Pancreas (tissue), 10 donors: ENCODE measurements at regions not wholly inside any gene's neighbourhood (a gene's known extent, or its start where the extent isn't known, plus 50 kb on each side); places are given as distances from the start of the nearest gene placed in this dataset.

Experiments used
- ATAC-seq, 4 donors: fragments of 200-7000 bp; cut with Tn5 transposase; one replicate each; pipeline versions ENCODE4 v1.8.0 to v1.9.1; 2020; ENCODE audit warnings: mild to moderate bottlenecking in 4 of 4, moderate library complexity in 4 of 4
- DNase-seq, 6 donors: peaks; one replicate each; pipeline ENCODE4 v3.0.0-alpha.2; 2020
- FAIRE-seq: peaks from 2 replicates; lab custom pipeline; 2012; peaks lifted over from hg19 to GRCh38; lab: Jason Lieb, UNC
- H3K27ac ChIP-seq, 4 donors: fragments of 200-600 bp; sonication (generic); 1 replicate in 3 of 4; 2 replicates in 1 of 4; pipeline versions ENCODE4 v1.5.0 to v1.8.0; 2020
- H3K27me3 ChIP-seq, 4 donors: fragments of 200-600 bp; one replicate each; pipeline ENCODE4 v1.8.0; 2021
- H3K36me3 ChIP-seq, 3 donors: fragments of 200-600 bp; sonication (generic) in 1 of 3; one replicate each; pipeline versions ENCODE4 v1.5.0 to v1.8.0; 2020 to 2021
- H3K4me1 ChIP-seq, 3 donors: fragments of 200-600 bp; one replicate each; pipeline ENCODE4 v1.8.0; 2021
- H3K4me3 ChIP-seq, 4 donors: fragments of 200-600 bp; sonication (generic) in 2 of 4; one replicate each; pipeline versions ENCODE4 v1.5.0 to v1.8.0; 2020 to 2021
- H3K9me3 ChIP-seq, 4 donors: fragments of 200-600 bp; one replicate each; pipeline ENCODE4 v1.8.0; 2021
- WGBS, 2 donors: extraction: QIAGEN DNeasy Blood & Tissue Kit; methylation state at CpG; one replicate each; pipeline ENCODE4 v1.1.7; 2013; 5-methylcytosine and 5-hydroxymethylcytosine counted together
- intact Hi-C, 3 donors: fragments of 100-400 bp; cut with DNase I; formaldehyde crosslinking; loops; one replicate each; pipeline versions ENCODE4 v1.11.1 to v1.14.2; 2022
- TF ChIP-seq, protein P1 (sequence below), 4 donors: fragments of 200-600 bp; sonication (generic) in 3 of 4; IDR thresholded peaks; one replicate each; pipeline versions ENCODE4 v1.5.0 to v1.8.0; 2021; ENCODE audit warnings: antibody characterized with exemption in 4 of 4
- donor health status: healthy with polysubstance abuse.
- donor health status: DM: no; HTN: no; CAD: no; lungs with moderate emphysema.
- donor health status: DM: no; HTN: no; CAD: no.
- donor health status: control.
- donor health status: control.
- donor health status: Bipolar disorder and iron deficiency.
- donor health status: DM: yes; HTN: yes; CAD: no.
- donor health status: DM: no; HTN: no; CAD: no.
- donor health status: DM: no; HTN: no; CAD: no.
- donor health status: DM: yes; HTN: yes; CAD: no.

DNA sequence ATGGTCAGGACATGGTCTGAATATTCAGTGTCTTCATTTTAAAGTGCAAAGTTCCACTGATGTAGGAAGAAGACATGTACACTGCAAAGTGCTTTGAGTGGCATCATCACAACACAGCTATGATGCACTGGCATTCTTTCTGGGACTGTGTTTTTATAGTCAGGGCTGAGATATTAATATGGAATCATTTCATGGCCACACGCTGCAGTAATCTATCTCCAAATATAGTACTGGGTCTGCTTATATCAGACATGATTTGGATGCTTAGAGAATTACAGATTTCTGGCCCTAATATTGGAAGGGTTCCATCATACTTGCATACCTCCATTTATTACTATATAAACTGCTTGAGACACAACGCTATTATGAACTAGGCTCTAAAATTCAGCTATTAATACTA, 1170.9 kb downstream of the NLGN4X start:
- WGBS, 2 donors = 60 to 78% methylated on average over 2 of the region's 2 CpGs
- ATAC-seq = no peak

DNA sequence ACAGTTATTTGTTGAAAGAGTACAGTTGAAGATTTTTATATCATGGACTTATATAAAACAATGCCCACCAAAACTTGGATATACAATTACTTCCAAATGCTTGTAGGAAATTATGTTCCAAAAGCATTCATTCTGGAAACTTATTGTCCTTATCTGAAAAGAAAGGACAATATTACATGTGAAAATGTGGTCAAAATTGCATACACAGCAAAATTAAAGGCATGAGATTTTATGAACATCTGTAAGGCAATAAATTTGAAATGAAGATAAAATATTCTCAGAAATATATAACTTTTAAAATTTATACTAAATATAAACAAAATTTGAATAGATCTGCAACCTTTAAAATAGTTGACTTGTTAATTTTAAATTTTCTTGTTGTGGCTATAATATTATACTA, 1173.8 kb downstream of the NLGN4X start:
- H3K27ac ChIP-seq = no peak overlapping the region
- H3K9me3 ChIP-seq = no peaks in the 10 kb centered on the region
- no peak overlapping the region for H3K4me3 ChIP-seq
- no peaks in the 10 kb centered on the region for H3K36me3 ChIP-seq
- DNase-seq = no peak
- TF ChIP-seq, protein P1, sequence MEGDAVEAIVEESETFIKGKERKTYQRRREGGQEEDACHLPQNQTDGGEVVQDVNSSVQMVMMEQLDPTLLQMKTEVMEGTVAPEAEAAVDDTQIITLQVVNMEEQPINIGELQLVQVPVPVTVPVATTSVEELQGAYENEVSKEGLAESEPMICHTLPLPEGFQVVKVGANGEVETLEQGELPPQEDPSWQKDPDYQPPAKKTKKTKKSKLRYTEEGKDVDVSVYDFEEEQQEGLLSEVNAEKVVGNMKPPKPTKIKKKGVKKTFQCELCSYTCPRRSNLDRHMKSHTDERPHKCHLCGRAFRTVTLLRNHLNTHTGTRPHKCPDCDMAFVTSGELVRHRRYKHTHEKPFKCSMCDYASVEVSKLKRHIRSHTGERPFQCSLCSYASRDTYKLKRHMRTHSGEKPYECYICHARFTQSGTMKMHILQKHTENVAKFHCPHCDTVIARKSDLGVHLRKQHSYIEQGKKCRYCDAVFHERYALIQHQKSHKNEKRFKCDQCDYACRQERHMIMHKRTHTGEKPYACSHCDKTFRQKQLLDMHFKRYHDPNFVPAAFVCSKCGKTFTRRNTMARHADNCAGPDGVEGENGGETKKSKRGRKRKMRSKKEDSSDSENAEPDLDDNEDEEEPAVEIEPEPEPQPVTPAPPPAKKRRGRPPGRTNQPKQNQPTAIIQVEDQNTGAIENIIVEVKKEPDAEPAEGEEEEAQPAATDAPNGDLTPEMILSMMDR (IDR thresholded peaks at IDR 0.05) = no peak
- FAIRE-seq = no peak
- no peaks in the 10 kb centered on the region for H3K27me3 ChIP-seq
- ATAC-seq = no peak
- intact Hi-C loops = no loop called here
- H3K4me1 ChIP-seq = no peaks in the 10 kb centered on the region

More for the DNA sequence above, 1170.9 kb downstream of the NLGN4X start:
- Histone ChIP-seq H3K36me3 (no peaks in the 10 kb centered on the region), H3K27ac (no peak overlapping the region), H3K4me1 (no peaks in the 10 kb centered on the region), H3K9me3 (no peaks in the 10 kb centered on the region), H3K4me3 (no peak overlapping the region), H3K27me3 (no peaks in the 10 kb centered on the region)
- intact Hi-C loops = no loop called here
- DNase-seq (no peak), FAIRE-seq (no peak)
- TF ChIP-seq, protein P1 (IDR thresholded peaks at IDR 0.05) = no peak

DNA sequence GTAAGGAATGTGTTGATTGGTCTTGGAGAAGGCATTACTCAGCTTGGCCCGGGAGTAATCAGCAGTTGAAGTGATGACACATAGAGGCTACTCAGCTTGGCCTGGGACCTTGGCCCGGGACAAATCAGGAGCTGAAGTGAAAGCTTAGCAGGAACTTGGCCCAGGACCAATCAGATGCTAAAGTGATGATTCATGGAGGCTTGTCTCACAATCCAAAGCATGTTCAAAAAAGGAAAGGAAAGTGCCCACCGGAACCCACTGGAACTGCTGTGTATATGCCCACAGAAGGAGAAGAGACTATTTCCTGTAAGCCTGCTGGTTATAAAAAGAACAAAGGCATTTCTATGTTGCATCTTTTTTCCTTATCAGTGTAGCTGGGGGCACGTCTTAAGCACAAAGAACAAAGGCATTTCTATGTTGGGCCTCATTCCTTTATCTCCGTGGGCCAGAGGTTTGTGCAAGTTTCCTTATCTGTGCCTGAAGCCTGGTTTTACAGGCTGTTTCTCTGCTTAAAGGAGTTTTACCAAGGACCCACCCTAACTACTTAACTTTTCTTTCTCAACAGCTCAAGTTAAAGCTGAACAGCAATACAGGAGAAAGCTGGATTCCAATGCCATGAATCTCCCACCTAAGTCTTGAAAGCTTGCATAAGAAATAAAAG, 1176.7 kb downstream of the NLGN4X start:
- intact Hi-C loops = no loop called here
- FAIRE-seq (no peak), DNase-seq (peak in 3 of 6 donors; percentile 2 to 33 (median 15)), ATAC-seq (peak in 3 of 4 donors; percentile 29 to 79 (median 76))
- TF ChIP-seq, protein P1 (IDR thresholded peaks at IDR 0.05) = no peak
- peak overlapping the region in 1 of 4 donors; percentile 17 for H3K27ac ChIP-seq
- WGBS, 2 donors = 27 to 38% methylated on average over 5 of the region's 5 CpGs
- no peaks in the 10 kb centered on the region for H3K4me1 ChIP-seq
- no peaks in the 10 kb centered on the region for H3K9me3 ChIP-seq
- H3K36me3 ChIP-seq = no peaks in the 10 kb centered on the region
- H3K4me3 ChIP-seq = no peak overlapping the region
- H3K27me3 ChIP-seq = no peaks in the 10 kb centered on the region

DNA sequence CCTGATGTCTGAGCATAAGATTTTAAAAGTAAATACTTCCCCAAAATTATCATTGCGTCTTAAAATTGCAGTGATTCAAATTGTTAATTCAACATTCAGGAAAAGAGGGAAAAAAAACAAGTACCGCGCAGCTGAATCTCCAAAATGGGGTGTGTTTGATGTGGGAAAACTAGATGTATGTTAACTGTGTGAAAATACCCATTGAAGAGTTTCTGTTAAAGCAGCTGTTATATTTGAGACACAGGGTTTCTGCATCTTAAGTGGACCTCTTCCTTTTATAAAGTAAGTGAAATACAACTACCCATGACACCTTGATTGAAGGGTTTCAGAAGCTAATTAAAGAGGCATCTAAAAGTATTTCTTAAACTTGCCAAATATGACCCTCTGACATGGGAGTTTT, 1186.1 kb downstream of the NLGN4X start:
- H3K4me1 ChIP-seq = no peaks in the 10 kb centered on the region
- no peaks in the 10 kb centered on the region for H3K27me3 ChIP-seq
- FAIRE-seq = no peak
- ATAC-seq = no peak
- WGBS, 2 donors = 80 to 84% methylated on average over 3 of the region's 3 CpGs
- DNase-seq = no peak
- H3K36me3 ChIP-seq = no peaks in the 10 kb centered on the region
- no peak overlapping the region for H3K27ac ChIP-seq
- intact Hi-C loops = no loop called here
- H3K9me3 ChIP-seq = no peaks in the 10 kb centered on the region
- no peak overlapping the region for H3K4me3 ChIP-seq
- TF ChIP-seq, protein P1 (IDR thresholded peaks at IDR 0.05) = no peak

DNA sequence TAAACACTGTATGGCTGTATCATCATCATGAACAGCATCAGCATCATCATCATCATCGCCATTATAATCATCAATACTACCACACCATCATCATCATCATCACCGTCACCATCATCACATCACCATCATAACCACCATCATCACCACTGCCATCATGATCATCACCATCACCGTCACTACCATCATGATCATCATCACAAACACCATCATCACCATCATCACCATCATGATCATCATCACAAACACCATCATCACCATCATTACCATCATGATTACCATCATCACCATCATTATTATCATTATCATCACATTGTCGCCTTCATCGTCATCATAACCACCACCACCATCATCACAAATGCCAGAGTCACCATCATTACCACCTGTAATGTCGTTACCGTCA, 1196.9 kb downstream of the NLGN4X start:
- ATAC-seq = no peak
- Histone ChIP-seq H3K27ac (no peak overlapping the region), H3K4me3 (no peak overlapping the region), H3K9me3 (no peaks in the 10 kb centered on the region), H3K36me3 (no peaks in the 10 kb centered on the region), H3K4me1 (no peaks in the 10 kb centered on the region), H3K27me3 (peaks cover 0 to 13% (median 0%) of the 10 kb centered on the region in 4 donors)
- WGBS, 2 donors = 75 to 84% methylated on average over 7 of the region's 7 CpGs
- DNase-seq = no peak
- TF ChIP-seq, protein P1 (IDR thresholded peaks at IDR 0.05) = no peak
- intact Hi-C loops = no loop called here
- FAIRE-seq = no peak
